ENCODE measurements at regions not wholly inside any gene's neighbourhood (a gene's known extent, or its start where the extent isn't known, plus 50 kb on each side); places are given as distances from the start of the nearest gene placed in this dataset.

- TF ChIP-seq EZH2 (IDR thresholded peaks at IDR 0.05; ENCODE audit: low read length, missing control alignments) (no peak), CTCF (conservative IDR thresholded peaks at IDR 0.05 in 1 of 2, IDR thresholded peaks at IDR 0.05 in 1 of 2; ENCODE audit: low read depth in 1 of 2, low read length in 2 of 2) (no peak)
- no peaks in the 10 kb centered on the region for H4K20me1 ChIP-seq (ENCODE audit: control insufficient read depth, extremely low read depth, insufficient read depth, low read length)
- H3K9me3 ChIP-seq (ENCODE audit: control insufficient read depth, insufficient read depth, low read depth, low read length): no peaks in the 10 kb centered on the region
- H3K4me2 ChIP-seq (ENCODE audit: extremely low read depth, insufficient read depth, low read length): no peak overlapping the region
- no peak overlapping the region for H3K9ac ChIP-seq (ENCODE audit: insufficient read depth, low read length)
- H3K4me3 ChIP-seq (replicated peaks in 1 of 4; ENCODE audit: control extremely low read depth in 1 of 4, insufficient read depth in 1 of 4, low read depth in 3 of 4, low read length in 4 of 4): no peak overlapping the region
- no peak overlapping the region for H3K27ac ChIP-seq (ENCODE audit: insufficient read depth, low read length)
- no peaks in the 10 kb centered on the region for H3K36me3 ChIP-seq (ENCODE audit: control insufficient read depth, insufficient read depth, low read length)
- no peak for DNase-seq (ENCODE audit: low read depth in 2 of 2)
- H3K4me1 ChIP-seq (ENCODE audit: control insufficient read depth, extremely low read depth, insufficient read depth, low read length): no peaks in the 10 kb centered on the region
- no peaks in the 10 kb centered on the region for H3K79me2 ChIP-seq (ENCODE audit: control insufficient read depth, insufficient read depth, low read length)
- H3K27me3 ChIP-seq (ENCODE audit: control insufficient read depth, insufficient read depth, low read length): no peaks in the 10 kb centered on the region
- H2AFZ ChIP-seq (ENCODE audit: low read length): no peak overlapping the region
Measured at GRCh38 chr13:111492341-111492950, 172.0 kb downstream of the TEX29 start.

DNA sequence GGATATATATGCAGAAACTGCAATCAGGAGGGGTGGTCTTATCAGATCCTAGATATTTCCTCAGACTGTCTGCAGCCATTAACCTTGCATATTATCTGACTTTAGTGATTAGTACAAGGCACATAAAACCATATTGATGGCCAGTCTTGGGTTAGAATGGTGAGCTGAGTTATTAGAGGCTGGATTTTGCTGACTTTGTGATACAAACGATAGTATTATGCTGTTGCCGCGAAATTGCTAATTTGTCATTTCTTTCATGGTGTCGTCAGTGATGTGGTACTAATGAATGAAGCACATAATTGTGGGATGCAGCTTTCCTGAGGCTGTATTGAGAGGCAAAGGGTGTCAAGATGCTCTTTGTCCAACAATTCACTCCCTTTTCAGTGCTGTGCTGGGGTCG lies 172.5 kb downstream of the TEX29 start:
- TF ChIP-seq CTCF (conservative IDR thresholded peaks at IDR 0.05 in 1 of 2, IDR thresholded peaks at IDR 0.05 in 1 of 2; ENCODE audit: low read depth in 1 of 2, low read length in 2 of 2): no peak
- no peak for TF ChIP-seq EZH2 (IDR thresholded peaks at IDR 0.05; ENCODE audit: low read length, missing control alignments)
- no peak overlapping the region for H3K27ac ChIP-seq (ENCODE audit: insufficient read depth, low read length)
- no peak for DNase-seq (ENCODE audit: low read depth in 2 of 2)

GRCh38 chr13:111493468-111493867 lies 173.0 kb downstream of the TEX29 start:
- Histone ChIP-seq H3K27ac (ENCODE audit: insufficient read depth, low read length) (no peak overlapping the region), H3K9me3 (ENCODE audit: control insufficient read depth, insufficient read depth, low read depth, low read length) (no peaks in the 10 kb centered on the region)

More for the DNA sequence above, 172.5 kb downstream of the TEX29 start:
- H3K36me3 ChIP-seq (ENCODE audit: control insufficient read depth, insufficient read depth, low read length): no peaks in the 10 kb centered on the region
- H3K9me3 ChIP-seq (ENCODE audit: control insufficient read depth, insufficient read depth, low read depth, low read length): no peaks in the 10 kb centered on the region
- H3K9ac ChIP-seq (ENCODE audit: insufficient read depth, low read length): no peak overlapping the region
- no peak overlapping the region for H2AFZ ChIP-seq (ENCODE audit: low read length)
- no peak overlapping the region for H3K4me3 ChIP-seq (replicated peaks in 1 of 4; ENCODE audit: control extremely low read depth in 1 of 4, insufficient read depth in 1 of 4, low read depth in 3 of 4, low read length in 4 of 4)
- no peak overlapping the region for H3K4me2 ChIP-seq (ENCODE audit: extremely low read depth, insufficient read depth, low read length)
- H3K4me1 ChIP-seq (ENCODE audit: control insufficient read depth, extremely low read depth, insufficient read depth, low read length): no peaks in the 10 kb centered on the region
- H4K20me1 ChIP-seq (ENCODE audit: control insufficient read depth, extremely low read depth, insufficient read depth, low read length): no peaks in the 10 kb centered on the region
- H3K79me2 ChIP-seq (ENCODE audit: control insufficient read depth, insufficient read depth, low read length): no peaks in the 10 kb centered on the region
- no peaks in the 10 kb centered on the region for H3K27me3 ChIP-seq (ENCODE audit: control insufficient read depth, insufficient read depth, low read length)

More at GRCh38 chr13:111493468-111493867, 173.0 kb downstream of the TEX29 start:
- Histone ChIP-seq H4K20me1 (ENCODE audit: control insufficient read depth, extremely low read depth, insufficient read depth, low read length) (no peaks in the 10 kb centered on the region), H3K4me1 (ENCODE audit: control insufficient read depth, extremely low read depth, insufficient read depth, low read length) (no peaks in the 10 kb centered on the region), H3K27me3 (ENCODE audit: control insufficient read depth, insufficient read depth, low read length) (no peaks in the 10 kb centered on the region), H3K4me3 (replicated peaks in 1 of 4; ENCODE audit: control extremely low read depth in 1 of 4, insufficient read depth in 1 of 4, low read depth in 3 of 4, low read length in 4 of 4) (no peak overlapping the region), H3K36me3 (ENCODE audit: control insufficient read depth, insufficient read depth, low read length) (no peaks in the 10 kb centered on the region), H3K9ac (ENCODE audit: insufficient read depth, low read length) (no peak overlapping the region), H2AFZ (ENCODE audit: low read length) (no peak overlapping the region), H3K79me2 (ENCODE audit: control insufficient read depth, insufficient read depth, low read length) (no peaks in the 10 kb centered on the region), H3K4me2 (ENCODE audit: extremely low read depth, insufficient read depth, low read length) (no peak overlapping the region)
- TF ChIP-seq CTCF (conservative IDR thresholded peaks at IDR 0.05 in 1 of 2, IDR thresholded peaks at IDR 0.05 in 1 of 2; ENCODE audit: low read depth in 1 of 2, low read length in 2 of 2) (no peak), EZH2 (IDR thresholded peaks at IDR 0.05; ENCODE audit: low read length, missing control alignments) (no peak)
- no peak for DNase-seq (ENCODE audit: low read depth in 2 of 2)
